CMK (cell line): ENCODE measurements at regions not wholly inside any gene's neighbourhood (a gene's known extent, or its start where the extent isn't known, plus 50 kb on each side); places are given as distances from the start of the nearest gene placed in this dataset.
"Not testable (repeated sequence)": the region's sequence is repeated elsewhere in the genome, so short reads cannot be mapped to it uniquely, and the experiment has no call there.

ENCODE experiments used
- DNase-seq: peaks from one replicate; pipeline ENCODE4 v3.0.0-alpha.2; 2010; ENCODE audit warnings: low read depth

DNA sequence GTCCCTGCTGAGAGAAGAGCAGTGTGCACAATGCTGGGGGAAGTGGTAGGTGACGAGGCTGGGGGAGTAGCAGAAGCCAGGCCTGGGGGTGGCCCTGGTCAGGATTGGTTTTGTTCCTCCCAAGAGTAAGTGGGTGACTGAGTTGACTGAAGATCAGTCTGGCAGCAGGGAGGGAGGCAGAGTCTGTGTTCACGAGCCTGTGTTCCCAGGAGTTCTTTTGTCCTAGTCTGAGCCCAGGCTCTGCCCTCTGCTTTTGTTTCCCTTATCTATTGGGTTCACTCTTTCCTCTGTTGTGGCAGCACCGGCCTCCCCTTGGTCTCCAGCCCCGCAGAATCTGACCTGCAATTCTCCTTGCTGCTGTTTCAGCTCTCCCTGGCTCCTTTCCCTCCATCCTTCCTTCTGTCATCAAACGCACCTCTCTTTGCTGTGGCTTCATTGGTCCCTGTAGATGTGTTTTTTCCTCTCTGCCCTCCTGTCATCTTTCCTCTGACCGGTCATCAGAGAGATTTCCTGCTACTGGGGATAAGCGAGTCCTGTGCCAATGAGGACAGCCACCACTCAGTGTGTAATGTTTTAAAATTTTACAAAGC lies 607.4 kb downstream of the KIF4B start:
- no peak for DNase-seq

DNA sequence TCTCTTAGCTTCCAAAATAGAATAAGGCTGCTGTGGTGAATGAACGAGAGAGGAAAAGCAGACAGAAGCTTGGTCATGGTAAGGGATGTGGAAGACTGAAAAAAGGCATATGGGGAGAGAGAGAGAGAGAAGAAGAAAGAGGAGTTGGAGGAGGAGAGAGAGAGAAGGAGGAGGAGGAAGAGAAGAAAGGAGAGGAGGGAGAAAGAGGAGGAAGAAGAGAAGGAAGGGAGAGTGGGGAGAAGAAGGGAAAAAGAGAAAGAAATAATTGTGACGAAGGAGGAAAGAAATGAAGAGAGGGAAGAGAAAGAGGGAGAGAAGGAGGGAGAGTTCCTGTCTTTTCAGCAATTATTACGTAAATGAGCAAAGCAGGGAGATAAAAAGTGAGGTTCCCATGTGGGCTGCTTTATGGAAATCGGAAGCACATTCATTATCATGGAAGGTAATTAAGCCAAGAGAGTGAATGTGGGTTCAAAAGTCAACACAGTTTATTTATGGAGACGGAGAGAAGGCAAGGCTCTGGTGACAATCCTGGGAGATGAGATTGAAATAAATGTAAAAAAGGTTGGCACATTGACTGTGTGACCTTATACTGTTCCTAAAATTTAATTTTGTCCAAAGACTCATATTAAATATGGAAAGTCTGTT lies 611.2 kb downstream of the KIF4B start:
- DNase-seq = no peak

DNA sequence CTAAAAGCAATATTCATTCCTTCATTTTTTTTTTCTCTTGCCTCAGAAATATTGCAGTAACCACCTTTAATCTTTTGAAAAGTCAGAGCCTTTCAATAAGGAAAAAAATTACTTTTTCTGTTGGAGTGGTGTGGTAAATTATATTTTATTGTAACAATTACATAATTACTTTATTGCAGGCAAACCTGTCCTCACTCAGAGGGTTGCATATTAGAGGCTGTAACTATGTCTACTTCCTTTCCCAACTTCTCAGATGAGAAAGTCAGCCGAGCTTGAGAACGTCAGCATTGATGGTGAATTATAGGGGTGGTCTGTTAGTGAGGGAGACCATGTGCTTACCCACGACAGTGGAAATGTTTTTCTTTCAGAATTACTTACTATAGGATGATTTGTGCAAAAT lies 611.8 kb downstream of the KIF4B start:
- DNase-seq = no peak

DNA sequence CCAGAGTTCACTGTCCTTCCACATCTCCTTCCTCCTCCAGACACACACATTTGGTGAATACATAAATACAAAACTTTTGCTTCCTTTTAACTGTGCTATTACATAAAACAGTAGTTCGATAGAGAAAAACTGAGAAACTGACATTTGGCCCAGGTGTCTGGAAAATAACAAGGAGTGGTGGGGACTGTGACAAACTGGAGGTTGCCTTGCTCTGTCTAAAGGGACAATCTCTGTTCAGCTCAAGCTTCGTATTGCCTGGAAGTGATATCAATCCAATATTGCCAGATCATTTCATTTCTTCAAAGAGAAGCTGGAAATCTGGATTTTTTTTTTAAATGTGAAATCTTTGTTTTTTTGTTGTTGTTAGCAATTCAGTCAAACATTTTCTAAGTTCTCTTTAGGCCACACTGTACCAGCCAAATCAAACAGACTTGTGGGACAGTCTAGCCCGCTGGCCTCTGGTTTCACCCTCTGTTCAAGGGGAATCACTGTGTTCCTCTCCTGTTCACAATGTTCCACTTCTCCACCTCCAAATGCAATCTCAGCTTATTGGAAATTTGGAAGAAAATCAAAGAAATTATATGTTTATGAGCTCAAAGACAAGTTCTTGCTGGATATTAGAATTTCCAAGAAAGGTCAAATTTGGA lies 612.5 kb downstream of the KIF4B start:
- DNase-seq = no peak

DNA sequence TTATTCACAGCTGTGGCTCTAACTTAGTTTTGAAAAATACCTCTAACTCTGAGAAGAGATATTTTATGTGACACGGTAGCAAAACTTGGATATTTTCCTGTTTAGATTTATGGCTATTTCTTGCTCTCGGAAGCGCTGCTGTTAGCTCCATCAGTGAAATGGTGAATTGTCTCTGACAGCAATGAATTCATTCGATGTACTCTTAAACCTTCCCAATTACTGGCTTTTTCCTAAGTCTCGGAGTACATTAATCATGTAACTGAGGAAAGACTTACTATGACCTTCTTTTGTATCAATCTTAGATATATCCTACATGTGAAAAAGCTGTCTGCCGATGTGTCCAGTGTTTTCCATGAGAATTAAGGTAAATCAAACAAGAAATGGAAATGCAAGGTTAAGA lies 613.0 kb downstream of the KIF4B start:
- DNase-seq = no peak

DNA sequence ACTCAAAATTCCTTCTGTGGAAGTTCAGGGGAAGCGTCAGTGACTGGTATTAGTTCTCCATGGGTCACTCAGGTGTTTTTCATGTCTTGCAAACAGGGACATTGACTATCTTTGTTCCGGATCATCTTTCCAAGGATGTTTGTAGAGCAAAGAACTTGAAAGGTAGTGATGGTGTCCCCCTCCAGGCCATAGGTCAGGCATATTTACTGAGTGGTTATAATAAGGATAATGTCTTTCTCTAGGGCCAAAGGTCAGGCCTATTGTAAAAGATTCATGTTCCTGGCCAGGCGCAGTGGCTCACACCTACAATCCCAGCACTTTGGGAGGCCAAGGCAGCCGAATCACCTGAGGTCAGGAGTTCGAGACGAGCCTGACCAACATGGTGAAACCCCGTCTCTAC lies 614.8 kb downstream of the KIF4B start:
- no peak for DNase-seq

DNA sequence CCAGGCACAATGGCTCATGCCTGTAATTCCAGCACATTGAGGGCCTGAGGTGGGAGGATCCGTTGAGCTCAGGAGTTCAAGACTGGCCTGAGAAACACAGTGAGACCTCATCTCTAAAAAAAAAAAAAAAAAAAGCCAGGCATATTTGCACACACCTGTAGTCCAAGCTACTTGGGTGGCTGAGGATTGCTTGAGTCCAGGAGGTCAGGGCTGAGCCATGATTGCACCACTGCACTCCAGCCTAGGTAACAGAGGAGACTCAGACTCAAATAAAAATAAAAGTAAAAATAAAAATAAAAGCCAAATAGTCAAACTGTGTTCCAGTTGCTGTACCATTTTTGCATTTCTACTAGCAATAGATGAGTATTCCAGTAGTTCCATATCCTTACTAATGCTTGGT lies 616.0 kb downstream of the KIF4B start:
- DNase-seq = no peak

DNA sequence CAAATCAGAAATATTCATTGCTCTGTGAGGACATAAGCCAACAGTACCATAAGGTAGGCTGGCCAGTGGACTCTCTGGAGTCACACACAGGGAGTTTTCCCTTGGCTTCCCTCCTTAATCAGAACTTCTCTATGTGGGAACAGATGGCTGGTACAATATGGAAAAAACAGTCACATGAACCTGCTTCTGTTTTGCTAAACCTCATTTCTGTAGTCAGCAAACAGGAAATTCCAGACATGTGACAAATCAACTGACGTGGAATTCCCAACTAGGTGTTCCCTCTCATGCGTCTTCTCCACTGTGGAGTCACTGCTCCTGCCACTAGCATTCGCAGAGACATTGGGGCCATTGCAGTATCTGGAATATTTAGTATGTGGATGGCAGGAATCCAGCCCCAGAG lies 617.6 kb downstream of the KIF4B start:
- no peak for DNase-seq

DNA sequence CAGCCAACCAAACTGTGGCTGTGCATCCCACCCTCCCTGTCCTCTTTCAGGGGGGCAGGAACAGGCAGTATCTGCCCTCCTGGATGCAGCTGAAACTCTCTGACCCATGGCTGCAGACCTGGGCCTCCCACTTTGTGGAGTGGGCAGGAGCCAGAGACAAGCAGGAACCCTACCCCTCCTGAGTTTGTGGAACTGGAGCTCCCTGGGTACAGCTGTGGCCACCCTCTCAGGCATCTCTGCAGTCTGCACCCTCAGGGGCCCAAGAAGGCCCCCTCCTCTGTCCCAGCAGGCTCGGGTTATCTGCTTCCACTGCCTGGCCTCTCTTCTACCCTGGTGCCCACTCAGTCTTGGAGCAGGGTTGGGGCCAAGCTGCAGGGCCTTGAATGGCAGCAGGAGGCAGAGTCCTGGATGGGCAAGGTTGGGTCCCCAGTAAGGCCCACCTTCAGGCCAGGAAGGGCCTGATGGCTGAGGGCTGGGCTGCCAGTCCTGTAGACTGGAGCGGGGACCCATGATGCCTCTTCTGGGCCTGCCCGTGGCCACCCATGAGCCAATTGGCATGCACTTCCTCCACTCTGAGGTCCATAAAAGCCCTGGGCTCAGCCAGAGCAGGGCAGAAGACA lies 619.9 kb downstream of the KIF4B start:
- DNase-seq = no peak

DNA sequence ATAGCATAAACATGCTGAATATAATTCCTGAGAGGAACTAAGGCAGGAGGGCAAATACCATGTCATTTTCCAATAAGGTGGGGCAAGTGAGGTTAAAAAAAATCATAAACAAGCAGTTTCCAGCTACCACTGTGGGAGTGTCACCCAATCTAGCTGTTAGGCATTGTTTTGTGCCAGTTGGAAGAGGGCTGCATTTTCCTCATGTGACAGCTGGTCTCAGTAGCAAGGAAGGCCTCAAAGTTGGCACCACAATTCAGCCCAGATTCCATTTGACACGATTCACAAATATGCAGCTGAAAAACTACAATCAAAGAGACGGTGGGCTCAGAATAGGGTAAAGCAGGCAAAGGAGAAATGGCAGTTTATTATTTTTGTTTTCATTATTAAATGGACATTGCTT lies 636.1 kb downstream of the KIF4B start:
- DNase-seq = no peak

DNA sequence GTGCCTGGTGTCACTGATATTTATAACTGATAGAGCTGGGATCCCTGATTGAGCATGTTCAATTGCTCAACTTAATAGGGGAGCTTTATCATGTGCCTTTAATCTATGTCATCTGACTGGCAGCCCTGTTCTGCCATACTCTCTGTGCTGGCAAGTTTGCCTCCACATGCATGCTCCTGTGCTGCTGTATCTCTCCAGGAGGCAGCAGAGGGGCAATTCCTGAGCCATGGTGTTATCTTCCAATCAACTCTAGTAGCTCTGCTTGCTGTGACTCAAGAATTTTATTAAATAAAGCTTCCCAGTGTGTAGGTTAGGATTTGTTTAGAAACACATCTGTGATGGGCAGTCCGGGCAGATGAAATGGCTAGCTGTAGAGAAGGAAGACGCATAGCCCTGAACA lies 642.0 kb downstream of the KIF4B start:
- DNase-seq = no peak

DNA sequence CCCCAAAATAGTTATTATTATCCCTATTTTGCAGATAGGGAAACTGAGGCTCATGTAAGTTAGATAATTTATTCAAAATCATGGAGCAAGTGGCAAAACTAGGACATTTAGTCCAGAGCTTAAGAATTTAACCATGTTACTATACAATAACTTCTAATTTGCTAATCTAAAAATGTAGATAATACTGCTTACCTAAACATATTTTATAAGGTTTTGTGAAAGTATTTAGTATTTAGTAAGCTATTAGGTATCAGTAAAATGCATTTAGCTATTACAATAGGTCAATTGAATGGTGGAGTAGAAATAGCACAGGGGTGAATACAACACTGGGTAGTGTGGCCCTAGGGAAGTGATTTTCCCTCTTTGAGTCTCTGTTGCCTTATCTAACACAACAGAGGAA lies 648.3 kb downstream of the KIF4B start:
- DNase-seq = no peak

DNA sequence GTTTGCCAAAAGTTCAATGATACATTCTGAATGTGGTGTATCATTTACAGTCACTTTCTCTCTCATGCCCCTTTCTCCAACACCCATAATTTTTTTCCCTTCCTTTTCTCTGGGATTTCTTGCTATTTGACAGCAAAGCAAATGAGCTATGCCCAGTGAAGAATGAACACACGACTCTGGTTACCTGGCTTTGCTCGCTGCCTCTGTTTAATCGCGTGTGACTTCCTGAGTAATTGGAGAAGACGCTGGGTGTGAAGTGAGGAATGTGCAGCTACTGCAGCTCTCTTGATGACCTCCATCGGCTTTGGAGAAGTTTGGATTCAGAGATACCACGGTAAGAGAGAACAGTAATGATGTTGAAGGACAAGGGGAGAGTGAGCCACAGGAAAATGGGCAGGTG lies 651.8 kb downstream of the KIF4B start:
- DNase-seq = no peak

DNA sequence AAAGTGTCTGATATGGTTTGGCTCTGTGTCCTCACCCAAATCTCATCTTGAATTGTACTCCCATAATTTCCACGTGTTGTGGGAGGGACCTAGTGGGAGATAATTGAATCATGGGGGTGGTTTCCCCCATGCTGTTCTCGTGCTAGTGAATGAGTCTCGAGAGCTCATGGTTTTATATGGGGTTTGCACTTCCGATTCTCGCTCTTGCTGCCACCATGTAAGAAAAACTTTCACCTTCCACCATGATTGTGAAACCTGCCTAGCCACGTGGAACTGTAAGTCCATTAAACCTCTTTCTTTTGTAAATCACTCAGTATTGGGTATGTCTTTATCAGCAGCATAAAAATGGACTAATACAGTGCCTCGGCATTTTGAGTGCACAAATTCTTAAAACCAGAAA lies 655.0 kb upstream of the SGCD start:
- not testable (repeated sequence) for DNase-seq

DNA sequence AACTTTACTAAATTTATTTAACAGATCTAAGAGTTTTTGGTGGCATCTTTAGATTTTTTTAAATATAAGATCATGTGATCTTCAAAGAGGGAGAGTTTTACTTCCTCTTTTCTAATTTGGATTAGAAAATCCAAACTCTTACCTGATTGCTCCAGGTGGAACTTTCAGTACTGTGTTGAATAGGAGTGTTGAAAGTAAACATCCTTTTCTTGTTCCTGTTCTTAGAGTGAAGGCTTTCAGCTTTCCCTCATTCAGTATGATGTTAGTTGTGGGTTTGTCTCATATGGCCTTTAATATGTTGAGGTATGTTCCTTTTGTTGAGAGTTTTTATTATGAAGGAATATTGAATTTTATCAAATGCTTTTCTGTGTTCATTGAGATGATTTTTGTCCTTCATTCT lies 650.0 kb upstream of the SGCD start:
- DNase-seq = no peak

DNA sequence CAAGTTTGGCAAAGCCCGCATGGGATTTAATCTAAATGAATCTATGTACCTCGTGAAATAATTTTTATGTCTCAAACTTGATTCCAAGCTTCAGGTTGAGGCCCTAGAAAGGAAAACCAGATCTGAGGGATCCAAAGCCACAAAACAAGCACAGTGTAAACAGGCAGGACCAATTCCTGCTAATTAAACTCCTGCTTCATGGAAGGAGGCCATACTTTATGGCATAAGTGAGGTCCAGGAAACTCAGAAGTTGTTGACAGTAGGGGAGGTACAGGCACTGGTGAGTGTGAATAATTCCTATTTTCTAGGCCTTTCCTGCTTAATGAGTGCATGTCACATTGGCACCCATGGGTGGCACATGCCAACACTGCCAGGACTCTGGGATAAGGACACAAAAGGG lies 648.6 kb upstream of the SGCD start:
- no peak for DNase-seq

DNA sequence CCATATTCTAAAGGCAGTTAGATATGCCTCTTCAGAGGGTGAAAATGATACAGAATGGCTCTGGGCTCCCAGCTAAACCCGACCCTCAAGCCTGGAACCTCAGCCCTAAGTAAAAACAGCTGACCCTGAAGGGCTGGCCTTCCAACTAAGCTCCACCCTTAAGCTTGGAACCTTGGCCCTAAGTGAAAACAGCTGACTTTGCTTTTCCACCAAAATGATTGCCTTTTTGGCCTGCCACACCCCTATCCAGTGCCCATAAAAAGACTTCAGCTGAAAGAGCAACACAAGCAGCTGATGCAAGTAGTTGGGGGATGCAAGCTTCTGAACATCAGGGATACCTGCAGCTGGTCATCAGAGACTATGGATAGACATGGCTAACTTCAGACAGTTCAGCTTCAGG lies 647.4 kb upstream of the SGCD start:
- no peak for DNase-seq

DNA sequence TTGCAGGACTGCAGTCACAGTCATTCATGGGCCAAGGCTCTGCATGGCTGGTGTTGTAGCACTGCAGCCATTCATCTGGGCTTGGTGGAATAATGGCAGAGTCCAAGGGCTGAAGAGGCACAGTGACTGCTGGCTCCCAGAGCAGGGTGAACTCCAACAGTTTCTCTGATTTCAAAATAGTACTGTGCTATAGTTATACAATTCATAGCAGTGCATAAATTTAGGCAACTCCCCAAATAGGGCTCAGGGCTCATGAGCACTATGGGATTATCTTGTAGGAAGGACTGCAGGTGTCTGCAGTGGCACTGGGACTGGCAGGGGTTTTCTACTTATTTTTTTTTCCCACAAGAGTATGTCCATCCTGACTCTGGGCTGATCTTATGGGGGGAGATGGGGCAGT lies 642.5 kb upstream of the SGCD start:
- DNase-seq = no peak

DNA sequence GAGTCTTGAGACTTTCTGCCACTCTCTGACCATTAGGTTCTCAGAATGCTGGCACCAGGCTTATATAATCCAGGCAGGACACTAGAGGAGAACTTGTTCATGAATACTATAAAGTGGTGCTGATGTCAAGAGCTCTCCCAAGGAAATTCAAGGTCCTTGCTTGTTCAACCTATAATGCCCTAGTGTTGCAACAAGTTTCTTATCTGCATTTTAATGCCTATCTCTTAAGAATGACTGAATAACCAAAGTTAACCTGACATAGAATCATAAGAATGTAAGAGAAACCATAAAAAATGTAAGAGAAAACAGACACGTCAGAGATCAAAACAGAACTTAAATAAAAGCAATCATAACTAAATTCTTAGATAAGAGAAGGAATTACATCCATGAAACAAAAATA lies 640.8 kb upstream of the SGCD start:
- no peak for DNase-seq

DNA sequence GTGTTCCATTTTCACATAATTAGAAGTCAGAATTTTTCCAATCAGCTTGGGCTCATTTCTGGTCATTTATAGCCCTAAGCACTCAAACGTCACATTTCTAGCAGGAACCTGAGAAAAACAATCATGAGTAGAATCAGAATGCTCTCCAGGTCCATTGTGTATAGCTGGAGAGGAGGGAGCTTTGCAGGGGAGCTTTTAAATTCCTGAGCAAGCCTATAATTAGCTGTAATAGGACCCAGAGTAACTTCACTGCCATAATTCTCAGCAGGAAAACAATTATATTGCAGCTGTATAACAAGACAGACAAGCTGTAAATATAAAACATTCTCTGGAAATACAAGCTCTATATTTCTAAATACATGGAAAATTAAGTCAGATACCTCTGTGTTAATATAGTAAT lies 637.6 kb upstream of the SGCD start:
- no peak for DNase-seq

DNA sequence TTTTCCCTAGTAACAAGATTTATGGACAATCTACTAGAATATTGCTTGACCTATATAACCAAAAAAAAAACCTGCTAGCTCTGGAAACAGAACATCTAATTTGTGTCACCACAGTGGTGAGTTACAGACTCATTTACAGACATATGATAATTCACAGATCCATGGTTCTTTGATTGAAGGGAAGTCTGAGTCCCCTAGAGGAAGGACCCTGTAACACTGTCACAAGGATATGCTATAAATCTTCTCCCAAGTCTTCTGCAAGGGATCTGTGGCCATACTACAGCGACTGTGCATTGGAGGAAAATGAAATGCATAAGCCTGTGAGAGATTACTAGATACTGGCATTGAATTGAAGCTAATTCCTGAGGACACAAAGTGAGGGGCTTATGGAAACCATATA lies 630.6 kb upstream of the SGCD start:
- DNase-seq = no peak

DNA sequence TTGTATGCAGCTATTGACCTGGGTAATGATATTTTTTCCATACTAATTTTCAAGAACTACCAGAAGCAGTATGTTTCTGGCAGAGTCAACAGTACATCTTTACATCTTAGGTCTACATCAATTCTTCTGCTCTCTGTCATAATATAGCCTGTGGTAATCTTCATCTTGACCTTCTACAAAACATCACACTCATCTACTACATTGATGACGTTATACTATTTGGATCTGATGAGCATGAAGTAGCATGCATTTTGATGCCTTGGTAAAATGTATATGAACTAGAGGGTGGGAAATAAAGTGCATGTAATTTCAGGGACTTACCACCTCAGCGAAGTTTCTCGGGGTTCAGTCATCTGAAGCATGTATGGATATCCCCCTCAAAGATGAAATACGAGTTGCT lies 629.7 kb upstream of the SGCD start:
- no peak for DNase-seq

DNA sequence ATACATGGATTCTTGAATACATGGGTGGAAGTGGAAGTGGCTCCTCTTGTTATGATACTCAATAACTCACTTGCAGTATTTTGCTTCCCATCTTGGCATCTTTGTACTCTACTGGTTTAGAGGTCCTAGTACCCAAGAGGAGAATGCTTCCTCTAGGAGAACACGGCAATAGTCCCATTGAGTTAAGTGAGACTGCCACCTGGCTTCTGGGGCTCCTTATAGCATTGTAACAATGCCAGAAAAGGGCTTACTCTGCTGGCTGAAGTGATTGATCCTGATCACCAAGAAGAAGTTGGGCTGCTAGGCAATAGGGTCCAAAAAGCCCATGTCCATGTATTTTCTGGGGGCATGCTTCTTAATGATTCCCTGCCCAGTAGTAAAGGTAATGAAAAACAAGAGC lies 627.6 kb upstream of the SGCD start:
- no peak for DNase-seq

DNA sequence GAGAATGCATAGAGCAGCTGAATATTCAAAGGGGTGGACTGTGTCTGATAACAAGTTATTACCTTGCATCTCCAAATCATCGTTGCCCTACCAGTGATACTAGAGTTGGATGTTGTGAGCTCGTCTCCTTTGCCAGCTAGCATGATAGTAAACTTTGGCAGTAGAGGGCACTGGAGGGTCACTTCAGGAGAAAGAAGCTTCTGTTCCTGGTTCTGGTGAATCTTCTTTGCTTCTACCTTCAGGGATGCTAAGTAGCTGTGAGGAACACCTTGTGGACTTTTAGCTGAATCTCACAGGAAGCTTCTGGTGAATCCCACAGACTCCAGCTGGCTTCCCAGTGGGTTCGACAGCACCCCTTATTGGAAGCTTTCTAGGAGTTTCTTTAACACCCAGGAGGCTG lies 626.6 kb upstream of the SGCD start:
- DNase-seq = no peak
